ENCODE measurements at regions not wholly inside any gene's neighbourhood (a gene's known extent, or its start where the extent isn't known, plus 50 kb on each side); places are given as distances from the start of the nearest gene placed in this dataset.

DNA sequence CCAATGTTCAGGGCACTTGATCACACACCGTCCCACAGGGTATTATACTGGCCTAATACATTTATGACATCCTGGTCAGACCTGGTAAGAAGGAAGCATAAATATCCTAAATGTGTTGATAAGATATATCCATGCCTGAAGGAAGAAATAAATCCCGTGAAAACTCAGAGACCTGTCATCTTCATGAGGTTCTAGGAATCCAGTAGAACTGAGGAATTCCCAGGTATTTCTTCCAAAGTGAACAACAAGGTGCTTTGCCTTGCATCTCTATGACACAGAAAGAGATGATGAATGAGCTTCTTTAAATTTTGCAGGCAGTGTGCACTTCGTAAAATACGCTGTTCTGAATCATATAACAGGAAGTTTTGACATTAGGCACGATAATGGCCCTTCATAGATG lies 78.1 kb upstream of the VGLL3 start:
- TF ChIP-seq POLR2A (IDR thresholded peaks at IDR 0.05), result no peak
- TF ChIP-seq, protein P1, sequence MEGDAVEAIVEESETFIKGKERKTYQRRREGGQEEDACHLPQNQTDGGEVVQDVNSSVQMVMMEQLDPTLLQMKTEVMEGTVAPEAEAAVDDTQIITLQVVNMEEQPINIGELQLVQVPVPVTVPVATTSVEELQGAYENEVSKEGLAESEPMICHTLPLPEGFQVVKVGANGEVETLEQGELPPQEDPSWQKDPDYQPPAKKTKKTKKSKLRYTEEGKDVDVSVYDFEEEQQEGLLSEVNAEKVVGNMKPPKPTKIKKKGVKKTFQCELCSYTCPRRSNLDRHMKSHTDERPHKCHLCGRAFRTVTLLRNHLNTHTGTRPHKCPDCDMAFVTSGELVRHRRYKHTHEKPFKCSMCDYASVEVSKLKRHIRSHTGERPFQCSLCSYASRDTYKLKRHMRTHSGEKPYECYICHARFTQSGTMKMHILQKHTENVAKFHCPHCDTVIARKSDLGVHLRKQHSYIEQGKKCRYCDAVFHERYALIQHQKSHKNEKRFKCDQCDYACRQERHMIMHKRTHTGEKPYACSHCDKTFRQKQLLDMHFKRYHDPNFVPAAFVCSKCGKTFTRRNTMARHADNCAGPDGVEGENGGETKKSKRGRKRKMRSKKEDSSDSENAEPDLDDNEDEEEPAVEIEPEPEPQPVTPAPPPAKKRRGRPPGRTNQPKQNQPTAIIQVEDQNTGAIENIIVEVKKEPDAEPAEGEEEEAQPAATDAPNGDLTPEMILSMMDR (IDR thresholded peaks at IDR 0.05), result no peak
- TF ChIP-seq POLR2AphosphoS5 (IDR thresholded peaks at IDR 0.05), result no peak
